ENCODE measurements at regions not wholly inside any gene's neighbourhood (a gene's known extent, or its start where the extent isn't known, plus 50 kb on each side); places are given as distances from the start of the nearest gene placed in this dataset.

GRCh38 chr2:63768051-63768450 lies 73.6 kb upstream of the UGP2 start:
- H3K9me3 ChIP-seq (replicated peaks): peaks cover 7% of the 10 kb centered on the region; the same call in 1 of the 2 replicates
- no peak for DNase-seq

GRCh38 chr2:63769915-63770314 lies 71.8 kb upstream of the UGP2 start:
- no peak for DNase-seq
- Histone ChIP-seq H3K4me3 (no peak overlapping the region), H3K36me3 (no peaks in the 10 kb centered on the region), H3K4me1 (peaks cover 2% of the 10 kb centered on the region), H3K9me3 (replicated peaks) (peaks cover 7% of the 10 kb centered on the region; the same call in 1 of the 2 replicates), H3K27me3 (no peaks in the 10 kb centered on the region), H3K27ac (no peak overlapping the region)

More at GRCh38 chr2:63768051-63768450, 73.6 kb upstream of the UGP2 start:
- Histone ChIP-seq H3K27me3 (no peaks in the 10 kb centered on the region), H3K4me1 (peaks cover 19% of the 10 kb centered on the region), H3K36me3 (no peaks in the 10 kb centered on the region), H3K27ac (no peak overlapping the region), H3K4me3 (no peak overlapping the region)

- peaks cover 4% of the 10 kb centered on the region; the same call in 1 of the 2 replicates for H3K9me3 ChIP-seq (replicated peaks)
Observed at GRCh38 chr2:63772061-63772460, 69.6 kb upstream of the UGP2 start.

GRCh38 chr2:63775191-63775590 lies 66.5 kb upstream of the UGP2 start:
- DNase-seq: no peak
- Histone ChIP-seq H3K4me3 (no peak overlapping the region), H3K9me3 (replicated peaks) (no peaks in the 10 kb centered on the region), H3K27ac (no peak overlapping the region), H3K36me3 (no peaks in the 10 kb centered on the region), H3K4me1 (no peaks in the 10 kb centered on the region; the same call in 1 of the 2 replicates), H3K27me3 (no peaks in the 10 kb centered on the region)

More at GRCh38 chr2:63772061-63772460, 69.6 kb upstream of the UGP2 start:
- no peak overlapping the region for H3K27ac ChIP-seq
- H3K4me1 ChIP-seq: no peaks in the 10 kb centered on the region
- no peaks in the 10 kb centered on the region for H3K36me3 ChIP-seq
- no peak overlapping the region for H3K4me3 ChIP-seq
- H3K27me3 ChIP-seq: no peaks in the 10 kb centered on the region
- no peak for DNase-seq

GRCh38 chr2:63776382-63776781 lies 65.3 kb upstream of the UGP2 start:
- H3K36me3 ChIP-seq: no peaks in the 10 kb centered on the region
- no peak overlapping the region for H3K4me3 ChIP-seq
- peaks cover 3% of the 10 kb centered on the region; the same call in 1 of the 2 replicates for H3K4me1 ChIP-seq
- no peaks in the 10 kb centered on the region for H3K27me3 ChIP-seq
- no peak overlapping the region for H3K27ac ChIP-seq
- no peaks in the 10 kb centered on the region for H3K9me3 ChIP-seq (replicated peaks)
- DNase-seq: no peak

GRCh38 chr2:63777816-63778215 lies 63.9 kb upstream of the UGP2 start:
- no peak overlapping the region for H3K4me3 ChIP-seq
- H3K27me3 ChIP-seq: no peaks in the 10 kb centered on the region
- no peak overlapping the region for H3K27ac ChIP-seq
- DNase-seq: no peak
- H3K36me3 ChIP-seq: no peaks in the 10 kb centered on the region
- H3K4me1 ChIP-seq: peaks cover 3% of the 10 kb centered on the region; the same call in 1 of the 2 replicates
- H3K9me3 ChIP-seq (replicated peaks): no peaks in the 10 kb centered on the region

GRCh38 chr2:63778391-63778790 lies 63.3 kb upstream of the UGP2 start:
- DNase-seq: no peak
- Histone ChIP-seq H3K27ac (no peak overlapping the region), H3K4me3 (no peak overlapping the region)

GRCh38 chr2:63780518-63781155 lies 61.1 kb upstream of the UGP2 start:
- H3K9me3 ChIP-seq (replicated peaks): no peaks in the 10 kb centered on the region; the same call in 1 of the 2 replicates
- no peak overlapping the region for H3K27ac ChIP-seq

More at GRCh38 chr2:63778391-63778790, 63.3 kb upstream of the UGP2 start:
- Histone ChIP-seq H3K36me3 (no peaks in the 10 kb centered on the region), H3K9me3 (replicated peaks) (no peaks in the 10 kb centered on the region; the same call in 1 of the 2 replicates), H3K4me1 (peaks cover 3% of the 10 kb centered on the region; the same call in 1 of the 2 replicates), H3K27me3 (no peaks in the 10 kb centered on the region)

GRCh38 chr2:63784461-63784860 lies 57.2 kb upstream of the UGP2 start:
- DNase-seq: no peak
- no peaks in the 10 kb centered on the region for H3K27me3 ChIP-seq
- H3K36me3 ChIP-seq: no peaks in the 10 kb centered on the region
- H3K9me3 ChIP-seq (replicated peaks): no peaks in the 10 kb centered on the region; the same call in none of the 2 replicates
- peaks cover 3% of the 10 kb centered on the region; the same call in 1 of the 2 replicates for H3K4me1 ChIP-seq
- H3K4me3 ChIP-seq: no peak overlapping the region
- no peak overlapping the region for H3K27ac ChIP-seq

More at GRCh38 chr2:63780518-63781155, 61.1 kb upstream of the UGP2 start:
- H3K27me3 ChIP-seq: no peaks in the 10 kb centered on the region
- H3K36me3 ChIP-seq: no peaks in the 10 kb centered on the region
- peak in 1 of 2 experiments; percentile 22 for DNase-seq
- peaks cover 3% of the 10 kb centered on the region; the same call in 1 of the 2 replicates for H3K4me1 ChIP-seq
- no peak overlapping the region for H3K4me3 ChIP-seq

GRCh38 chr2:63785096-63785495 lies 56.6 kb upstream of the UGP2 start:
- Histone ChIP-seq H3K9me3 (replicated peaks) (no peaks in the 10 kb centered on the region; the same call in none of the 2 replicates), H3K36me3 (no peaks in the 10 kb centered on the region), H3K27me3 (no peaks in the 10 kb centered on the region), H3K4me3 (no peak overlapping the region), H3K4me1 (peaks cover 3% of the 10 kb centered on the region; the same call in 1 of the 2 replicates), H3K27ac (no peak overlapping the region)
- no peak for DNase-seq

GRCh38 chr2:63786471-63786870 lies 55.2 kb upstream of the UGP2 start:
- 0 out of 2 replicates have a peak, but pooled peaks cover 2% of the 10 kb centered on the region for H3K4me1 ChIP-seq
- no peaks in the 10 kb centered on the region for H3K27me3 ChIP-seq
- H3K27ac ChIP-seq: no peak overlapping the region
- DNase-seq: no peak
- no peak overlapping the region for H3K4me3 ChIP-seq
- H3K36me3 ChIP-seq: no peaks in the 10 kb centered on the region
- H3K9me3 ChIP-seq (replicated peaks): no peaks in the 10 kb centered on the region; the same call in none of the 2 replicates

GRCh38 chr2:63788071-63788470 lies 53.6 kb upstream of the UGP2 start:
- 0 out of 2 replicates have a peak, but pooled peaks cover 6% of the 10 kb centered on the region for H3K4me1 ChIP-seq
- no peaks in the 10 kb centered on the region for H3K36me3 ChIP-seq
- H3K4me3 ChIP-seq: no peak overlapping the region
- no peak overlapping the region for H3K27ac ChIP-seq
- no peaks in the 10 kb centered on the region; the same call in none of the 2 replicates for H3K9me3 ChIP-seq (replicated peaks)
- H3K27me3 ChIP-seq: no peaks in the 10 kb centered on the region
- no peak for DNase-seq

GRCh38 chr2:63789338-63790020 lies 52.2 kb upstream of the UGP2 start:
- no peak overlapping the region for H3K27ac ChIP-seq
- H3K4me3 ChIP-seq: no peak overlapping the region
- no peaks in the 10 kb centered on the region for H3K36me3 ChIP-seq
- H3K27me3 ChIP-seq: no peaks in the 10 kb centered on the region
- H3K9me3 ChIP-seq (replicated peaks): no peaks in the 10 kb centered on the region; the same call in 1 of the 2 replicates
- 0 out of 2 replicates have a peak, but pooled peaks cover 6% of the 10 kb centered on the region for H3K4me1 ChIP-seq
- no peak for DNase-seq

GRCh38 chr2:63790491-63790890 lies 51.2 kb upstream of the UGP2 start:
- DNase-seq: no peak
- Histone ChIP-seq H3K36me3 (no peaks in the 10 kb centered on the region), H3K27me3 (no peaks in the 10 kb centered on the region), H3K27ac (no peak overlapping the region), H3K9me3 (replicated peaks) (no peaks in the 10 kb centered on the region; the same call in 1 of the 2 replicates), H3K4me3 (no peak overlapping the region), H3K4me1 (0 out of 2 replicates have a peak, but pooled peaks cover 6% of the 10 kb centered on the region)

GRCh38 chr2:63790906-63791305 lies 50.8 kb upstream of the UGP2 start:
- no peaks in the 10 kb centered on the region for H3K27me3 ChIP-seq
- no peak overlapping the region for H3K27ac ChIP-seq
- no peaks in the 10 kb centered on the region; the same call in 1 of the 2 replicates for H3K9me3 ChIP-seq (replicated peaks)
- H3K4me1 ChIP-seq: 0 out of 2 replicates have a peak, but pooled peaks cover 6% of the 10 kb centered on the region
- no peak for DNase-seq
- H3K4me3 ChIP-seq: no peak overlapping the region
- H3K36me3 ChIP-seq: no peaks in the 10 kb centered on the region

Measured in SJCRH30 (cell line).